ENCODE measurements at regions not wholly inside any gene's neighbourhood (a gene's known extent, or its start where the extent isn't known, plus 50 kb on each side); places are given as distances from the start of the nearest gene placed in this dataset.

GRCh38 chr9:88828492-88828974, 162.7 kb upstream of the S1PR3 start:
- no peak overlapping the region for H3K4me3 ChIP-seq (ENCODE audit: low read depth, low read length)
- ChIA-PET CTCF (no interaction called here), POLR2A (no interaction called here)
- H3K9me3 ChIP-seq (ENCODE audit: control insufficient read depth, insufficient read depth, low read depth, low read length): no peaks in the 10 kb centered on the region
- no peak overlapping the region for H3K27ac ChIP-seq (ENCODE audit: extremely low read depth, low read depth, low read length)
- TF ChIP-seq ZSCAN5A (tag by site-specific recombination; IDR thresholded peaks at IDR 0.05) (no peak), OVOL3 (tag by site-specific recombination; IDR thresholded peaks at IDR 0.05) (no peak), ZNF747 (tag by site-specific recombination; IDR thresholded peaks at IDR 0.05) (no peak), YY2 (tag by site-specific recombination; IDR thresholded peaks at IDR 0.05) (no peak), SALL2 (tag by site-specific recombination; IDR thresholded peaks at IDR 0.05; ENCODE audit: borderline replicate concordance) (no peak)
- H3K4me1 ChIP-seq (ENCODE audit: control insufficient read depth, insufficient read depth, low read length): no peaks in the 10 kb centered on the region
- no peaks in the 10 kb centered on the region for H3K36me3 ChIP-seq (ENCODE audit: control insufficient read depth in 2 of 2, insufficient read depth in 1 of 2, low read length in 2 of 2)

GRCh38 chr9:88829276-88829675, 162.0 kb upstream of the S1PR3 start:
- ChIA-PET CTCF (no interaction called here), POLR2A (no interaction called here)
- Histone ChIP-seq H3K9me3 (ENCODE audit: control insufficient read depth, insufficient read depth, low read depth, low read length) (no peaks in the 10 kb centered on the region), H3K4me3 (ENCODE audit: low read depth, low read length) (no peak overlapping the region), H3K4me1 (ENCODE audit: control insufficient read depth, insufficient read depth, low read length) (no peaks in the 10 kb centered on the region), H3K36me3 (ENCODE audit: control insufficient read depth in 2 of 2, insufficient read depth in 1 of 2, low read length in 2 of 2) (no peaks in the 10 kb centered on the region), H3K27ac (ENCODE audit: extremely low read depth, low read depth, low read length) (no peak overlapping the region)
- TF ChIP-seq ZBTB17 (tag by site-specific recombination; IDR thresholded peaks at IDR 0.05): no peak
- TF ChIP-seq ZNF221 (tag by site-specific recombination; IDR thresholded peaks at IDR 0.05; ENCODE audit: borderline replicate concordance): no peak
- no peak for TF ChIP-seq ZNF16 (tag by site-specific recombination; IDR thresholded peaks at IDR 0.05; ENCODE audit: low read depth)
- TF ChIP-seq ZNF274 (IDR thresholded peaks at IDR 0.05; ENCODE audit: low read length): no peak
- no peak for TF ChIP-seq ZNF274 (tag by site-specific recombination; IDR thresholded peaks at IDR 0.05; ENCODE audit: borderline replicate concordance)
- TF ChIP-seq ZNF48 (tag by site-specific recombination; IDR thresholded peaks at IDR 0.05): no peak
- no peak for TF ChIP-seq ZBTB44 (tag by site-specific recombination; IDR thresholded peaks at IDR 0.05)
- TF ChIP-seq ZNF26 (tag by site-specific recombination; IDR thresholded peaks at IDR 0.05): no peak
- TF ChIP-seq GLI4 (tag by site-specific recombination; IDR thresholded peaks at IDR 0.05): no peak
- no peak for TF ChIP-seq BCL6B (tag by site-specific recombination; IDR thresholded peaks at IDR 0.05)
- TF ChIP-seq ZNF623 (tag by site-specific recombination; IDR thresholded peaks at IDR 0.05): no peak
- no peak for TF ChIP-seq ZNF2 (tag by site-specific recombination; IDR thresholded peaks at IDR 0.05)
